ENCODE measurements at regions not wholly inside any gene's neighbourhood (a gene's known extent, or its start where the extent isn't known, plus 50 kb on each side); places are given as distances from the start of the nearest gene placed in this dataset.

GRCh38 chr14:22334627-22335026, 254.4 kb downstream of the DAD1 start:
- no peak for TF ChIP-seq CTCF (IDR thresholded peaks at IDR 0.05)
- no peak for TF ChIP-seq POLR2A (IDR thresholded peaks at IDR 0.05)
